ENCODE measurements at regions not wholly inside any gene's neighbourhood (a gene's known extent, or its start where the extent isn't known, plus 50 kb on each side); places are given as distances from the start of the nearest gene placed in this dataset.

DNA sequence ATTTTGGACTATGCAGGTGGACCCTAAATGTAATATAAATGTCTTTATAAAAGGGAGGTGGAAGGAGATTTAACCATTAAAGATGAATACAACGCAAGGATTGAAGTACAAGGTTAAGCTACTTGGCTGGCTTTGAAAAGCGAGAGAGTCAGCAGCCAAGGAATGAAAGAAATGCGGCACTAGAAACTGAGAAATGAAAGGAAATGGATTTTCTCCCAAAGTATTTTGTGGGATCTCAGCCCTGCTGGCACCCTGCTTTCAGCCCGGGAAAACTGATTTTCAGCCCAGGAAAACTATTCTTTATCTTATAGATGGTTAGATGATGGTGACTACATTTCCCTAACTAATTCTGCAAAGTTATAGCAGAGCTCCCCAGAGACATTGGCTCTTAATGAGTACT, 1349.6 kb upstream of the C9orf72 start:
- TF ChIP-seq, protein P1, sequence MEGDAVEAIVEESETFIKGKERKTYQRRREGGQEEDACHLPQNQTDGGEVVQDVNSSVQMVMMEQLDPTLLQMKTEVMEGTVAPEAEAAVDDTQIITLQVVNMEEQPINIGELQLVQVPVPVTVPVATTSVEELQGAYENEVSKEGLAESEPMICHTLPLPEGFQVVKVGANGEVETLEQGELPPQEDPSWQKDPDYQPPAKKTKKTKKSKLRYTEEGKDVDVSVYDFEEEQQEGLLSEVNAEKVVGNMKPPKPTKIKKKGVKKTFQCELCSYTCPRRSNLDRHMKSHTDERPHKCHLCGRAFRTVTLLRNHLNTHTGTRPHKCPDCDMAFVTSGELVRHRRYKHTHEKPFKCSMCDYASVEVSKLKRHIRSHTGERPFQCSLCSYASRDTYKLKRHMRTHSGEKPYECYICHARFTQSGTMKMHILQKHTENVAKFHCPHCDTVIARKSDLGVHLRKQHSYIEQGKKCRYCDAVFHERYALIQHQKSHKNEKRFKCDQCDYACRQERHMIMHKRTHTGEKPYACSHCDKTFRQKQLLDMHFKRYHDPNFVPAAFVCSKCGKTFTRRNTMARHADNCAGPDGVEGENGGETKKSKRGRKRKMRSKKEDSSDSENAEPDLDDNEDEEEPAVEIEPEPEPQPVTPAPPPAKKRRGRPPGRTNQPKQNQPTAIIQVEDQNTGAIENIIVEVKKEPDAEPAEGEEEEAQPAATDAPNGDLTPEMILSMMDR (IDR thresholded peaks at IDR 0.05) = no peak
- no peak for TF ChIP-seq POLR2A (IDR thresholded peaks at IDR 0.05)
